Trophoblast cell (in vitro differentiated cells and primary cell): ENCODE measurements at regions not wholly inside any gene's neighbourhood (a gene's known extent, or its start where the extent isn't known, plus 50 kb on each side); places are given as distances from the start of the nearest gene placed in this dataset.
A peak's percentile ranks its signal among the peaks of the same experiment; 100 is the strongest.

Experiments used
- DNase-seq, 2 donors: peaks; one replicate each; pipeline ENCODE4 v3.0.0-alpha.2; 2016
- H2AFZ ChIP-seq: 2 replicates; pipeline ENCODE4 v1.6.1; 2013; ENCODE audit warnings: low read length, moderate library complexity, mild to moderate bottlenecking; ENCODE audit not compliant: insufficient read depth, poor library complexity
- H2AK5ac ChIP-seq: 2 replicates; pipeline ENCODE4 v1.6.1; 2013; ENCODE audit warnings: mild to moderate bottlenecking, low read length
- H2BK120ac ChIP-seq: 2 replicates; pipeline ENCODE4 v1.6.1; 2013; ENCODE audit warnings: low read length, mild to moderate bottlenecking, moderate library complexity; ENCODE audit not compliant: insufficient read depth, poor library complexity
- H2BK12ac ChIP-seq: 2 replicates; pipeline ENCODE4 v1.6.1; 2013; ENCODE audit warnings: mild to moderate bottlenecking, low read length, moderate library complexity
- H2BK5ac ChIP-seq: 2 replicates; pipeline ENCODE4 v1.6.1; 2013; ENCODE audit warnings: low read length, low read depth, moderate library complexity, mild to moderate bottlenecking; ENCODE audit not compliant: poor library complexity
- H3K14ac ChIP-seq: 2 replicates; pipeline ENCODE4 v1.6.1; 2013; ENCODE audit warnings: mild to moderate bottlenecking, low read length
- H3K18ac ChIP-seq: 2 replicates; pipeline ENCODE4 v1.6.1; 2013; ENCODE audit warnings: mild to moderate bottlenecking, low read length
- H3K23ac ChIP-seq: 2 replicates; pipeline ENCODE4 v1.6.1; 2013; ENCODE audit warnings: low read length
- H3K27ac ChIP-seq: 2 replicates; pipeline ENCODE4 v1.5.1; 2013; ENCODE audit warnings: low read depth, mild to moderate bottlenecking, inconsistent platforms, low read length, moderate library complexity
- H3K27me3 ChIP-seq: 2 replicates; pipeline ENCODE4 v1.6.1; 2013; ENCODE audit warnings: inconsistent platforms, mild to moderate bottlenecking, low read length, moderate library complexity; ENCODE audit not compliant: insufficient read depth
- H3K36me3 ChIP-seq, 2 experiments: 1 replicate in 1 of 2; 2 replicates in 1 of 2; pipeline ENCODE4 v1.6.1; 2013; ENCODE audit warnings: low read length in 2 of 2, mild to moderate bottlenecking in 2 of 2, moderate library complexity in 1 of 2; ENCODE audit not compliant: insufficient read depth in 2 of 2, control insufficient read depth in 1 of 2
- H3K4ac ChIP-seq: 2 replicates; pipeline ENCODE4 v1.6.1; 2013; ENCODE audit warnings: low read depth, mild to moderate bottlenecking, low read length, moderate library complexity
- H3K4me1 ChIP-seq, 2 experiments: 1 replicate in 1 of 2; 2 replicates in 1 of 2; pipeline ENCODE4 v1.6.1; 2013; ENCODE audit warnings: low read length in 2 of 2, mild to moderate bottlenecking in 2 of 2, moderate library complexity in 1 of 2; ENCODE audit not compliant: insufficient read depth in 2 of 2, control insufficient read depth in 1 of 2
- H3K4me2 ChIP-seq: 2 replicates; pipeline ENCODE4 v1.6.1; 2013; ENCODE audit warnings: inconsistent platforms, mild to moderate bottlenecking, low read length, moderate library complexity
- H3K4me3 ChIP-seq: 2 replicates; pipeline ENCODE4 v1.5.1; 2013; ENCODE audit warnings: mild to moderate bottlenecking, low read depth, low read length, inconsistent platforms
- H3K79me1 ChIP-seq: one replicate; pipeline ENCODE4 v1.6.1; 2013; ENCODE audit warnings: low read length
- H3K79me2 ChIP-seq: 2 replicates; pipeline ENCODE4 v1.6.1; 2013; ENCODE audit warnings: low read length, mild to moderate bottlenecking; ENCODE audit not compliant: control insufficient read depth, insufficient read depth, poor library complexity
- H3K9ac ChIP-seq: 2 replicates; pipeline ENCODE4 v1.6.1; 2013; ENCODE audit warnings: mild to moderate bottlenecking, low read length
- H3K9me3 ChIP-seq: 2 replicates; pipeline ENCODE4 v1.6.1; 2013; ENCODE audit warnings: low read depth, mild to moderate bottlenecking, control low read depth, inconsistent platforms, low read length; ENCODE audit not compliant: insufficient read depth
- H4K12ac ChIP-seq: 2 replicates; pipeline ENCODE4 v1.6.1; 2013; ENCODE audit warnings: low read depth, mild to moderate bottlenecking, low read length, moderate library complexity
- H4K8ac ChIP-seq: 2 replicates; pipeline ENCODE4 v1.6.1; 2013; ENCODE audit warnings: low read depth, mild to moderate bottlenecking, low read length, moderate library complexity
- H4K91ac ChIP-seq: one replicate; pipeline ENCODE4 v1.6.1; 2013; ENCODE audit warnings: low read depth, mild to moderate bottlenecking, low read length, moderate library complexity
- WGBS: extraction: QIAGEN DNeasy Blood & Tissue Kit; methylation state at CpG from one replicate; pipeline ENCODE4 v1.1.7; 2013; ENCODE audit warnings: missing lambda C conversion rate; ENCODE audit not compliant: insufficient read length, insufficient coverage; ENCODE audit errors: extremely low coverage; 5-methylcytosine and 5-hydroxymethylcytosine counted together

- Histone ChIP-seq H3K36me3 (no peaks in the 10 kb centered on the region), H3K9ac (no peak overlapping the region), H3K4me3 (no peak overlapping the region), H4K8ac (no peak overlapping the region), H2AK5ac (no peak overlapping the region), H3K14ac (no peak overlapping the region), H4K12ac (no peak overlapping the region), H3K9me3 (peaks cover 7% of the 10 kb centered on the region), H2BK120ac (no peak overlapping the region), H3K4me1 (no peaks in the 10 kb centered on the region), H3K27me3 (no peaks in the 10 kb centered on the region), H3K79me2 (no peaks in the 10 kb centered on the region), H3K4ac (no peak overlapping the region), H3K18ac (no peak overlapping the region), H3K27ac (no peak overlapping the region), H3K4me2 (no peak overlapping the region), H2BK5ac (no peak overlapping the region), H2BK12ac (no peak overlapping the region), H4K91ac (no peak overlapping the region), H2AFZ (no peak overlapping the region), H3K23ac (no peak overlapping the region), H3K79me1 (no peaks in the 10 kb centered on the region)
- no peak for DNase-seq
- no CpG with 5 or more reads among the region's 13 CpGs for WGBS
Observed at GRCh38 chr1:5747426-5748285, 244.6 kb downstream of the NPHP4 start.

GRCh38 chr1:5746611-5747425, 245.4 kb downstream of the NPHP4 start:
- H3K4me3 ChIP-seq = no peak overlapping the region
- no peak overlapping the region for H2AK5ac ChIP-seq
- H3K9me3 ChIP-seq = peaks cover 9% of the 10 kb centered on the region
- H3K79me1 ChIP-seq = no peaks in the 10 kb centered on the region
- H3K9ac ChIP-seq = no peak overlapping the region
- H4K8ac ChIP-seq = no peak overlapping the region
- no peak overlapping the region for H3K27ac ChIP-seq
- no peak overlapping the region for H3K14ac ChIP-seq
- no peak overlapping the region for H3K23ac ChIP-seq
- WGBS = no CpG with 5 or more reads among the region's 15 CpGs
- H3K27me3 ChIP-seq = no peaks in the 10 kb centered on the region
- H2AFZ ChIP-seq = no peak overlapping the region
- H2BK5ac ChIP-seq = no peak overlapping the region
- no peak overlapping the region for H4K12ac ChIP-seq
- no peaks in the 10 kb centered on the region for H3K4me1 ChIP-seq
- no peak overlapping the region for H2BK12ac ChIP-seq
- no peak overlapping the region for H3K4ac ChIP-seq
- H3K79me2 ChIP-seq = no peaks in the 10 kb centered on the region
- H2BK120ac ChIP-seq = no peak overlapping the region
- H3K4me2 ChIP-seq = no peak overlapping the region
- no peak overlapping the region for H4K91ac ChIP-seq
- H3K18ac ChIP-seq = no peak overlapping the region
- H3K36me3 ChIP-seq = no peaks in the 10 kb centered on the region
- no peak for DNase-seq

- Histone ChIP-seq H3K4me2 (no peak overlapping the region), H2BK120ac (no peak overlapping the region), H4K12ac (no peak overlapping the region), H3K18ac (no peak overlapping the region), H4K91ac (no peak overlapping the region), H2BK12ac (no peak overlapping the region), H3K36me3 (no peaks in the 10 kb centered on the region), H3K4me3 (no peak overlapping the region), H3K79me1 (no peaks in the 10 kb centered on the region), H2AFZ (no peak overlapping the region), H3K23ac (no peak overlapping the region), H3K4ac (no peak overlapping the region), H3K9ac (no peak overlapping the region), H3K27ac (no peak overlapping the region), H3K9me3 (peaks cover 13% of the 10 kb centered on the region), H3K79me2 (no peaks in the 10 kb centered on the region), H2BK5ac (no peak overlapping the region), H3K4me1 (no peaks in the 10 kb centered on the region), H2AK5ac (no peak overlapping the region), H4K8ac (no peak overlapping the region), H3K14ac (no peak overlapping the region), H3K27me3 (no peaks in the 10 kb centered on the region)
- no CpG with 5 or more reads among the region's 21 CpGs for WGBS
- DNase-seq = peak; percentile 45 to 77
Observed at GRCh38 chr1:5745800-5746610, 246.2 kb downstream of the NPHP4 start.
